A549 (cell line): ENCODE measurements at regions not wholly inside any gene's neighbourhood (a gene's known extent, or its start where the extent isn't known, plus 50 kb on each side); places are given as distances from the start of the nearest gene placed in this dataset.
"Not testable (repeated sequence)": the region's sequence is repeated elsewhere in the genome, so short reads cannot be mapped to it uniquely, and the experiment has no call there.

Experiments
- ATAC-seq, 2 experiments: fragments of 200-7000 bp in 1 of 2; fragments of >200 bp in 1 of 2; cut with Nextera tagmentation in 1 of 2; cut with Tn5 transposase in 1 of 2; 3 replicates each; pipeline versions ENCODE4 v1.8.0 to v1.9.1; 2018 to 2020; ENCODE audit warnings: mild to moderate bottlenecking in 1 of 2, moderate library complexity in 1 of 2
- CTCF ChIA-PET: fragments of 300-600 bp; sonication (Branson Sonifier 250); formaldehyde crosslinking; extraction: SDS; loops from one replicate; lab custom pipeline; 2021; ENCODE audit warnings: antibody characterized with exemption, inconsistent platforms; lab: Yijun Ruan, JAX
- POLR2A ChIA-PET: fragments of 350-600 bp; formaldehyde crosslinking; extraction: SDS; loops from one replicate; lab custom pipeline; 2021; ENCODE audit warnings: antibody characterized with exemption, inconsistent platforms; lab: Yijun Ruan, JAX
- DNase-seq, 2 experiments: peaks; one replicate each; pipeline versions ENCODE4 v3.0.0 to v3.0.0-alpha.2; 2011 to 2016; ENCODE audit warnings: low read depth in 1 of 2, low spot score in 1 of 2
- FAIRE-seq: peaks from 2 replicates; lab custom pipeline; 2011; peaks lifted over from hg19 to GRCh38; lab: Jason Lieb, UNC
- H3K27ac ChIP-seq, 2 experiments: fragments of >200 bp; sonication (Bioruptor Twin); formaldehyde crosslinking; 3 replicates each; pipeline ENCODE4 v1.5.1; 2016 to 2017
- H3K4me1 ChIP-seq: fragments of >200 bp; sonication (Bioruptor Twin); formaldehyde crosslinking; 3 replicates; pipeline ENCODE4 v1.6.1; 2016
- H3K4me2 ChIP-seq: fragments of >200 bp; sonication (Bioruptor Twin); formaldehyde crosslinking; 3 replicates; pipeline ENCODE4 v1.6.1; 2016
- H3K4me3 ChIP-seq: fragments of >200 bp; sonication (Bioruptor Twin); formaldehyde crosslinking; 3 replicates; pipeline ENCODE4 v1.5.1; 2016
- H3K9me3 ChIP-seq: fragments of >200 bp; sonication (Bioruptor Twin); formaldehyde crosslinking; 3 replicates; pipeline ENCODE4 v1.6.1; 2016
- ATOH8 ChIP-seq: fragments of 250-450 bp; sonication (Bioruptor Pico); IDR thresholded peaks from 2 replicates; pipeline ENCODE4 v1.5.0; 2020; ENCODE audit warnings: low read depth, mild to moderate bottlenecking, moderate library complexity
- BCL3 ChIP-seq: fragments of >200 bp; sonication (Bioruptor Twin); formaldehyde crosslinking; IDR thresholded peaks from 3 replicates; pipeline ENCODE4 v1.6.1; 2016
- CBX8 ChIP-seq: fragments of 200-600 bp; sonication (generic); IDR thresholded peaks from 2 replicates; pipeline ENCODE4 v1.6.1; 2016
- CHD2 ChIP-seq: fragments of 150-350 bp; IDR thresholded peaks from 2 replicates; pipeline ENCODE4 v1.6.1; 2014; ENCODE audit warnings: low read length; ENCODE audit not compliant: partially characterized antibody
- CHD4 ChIP-seq: fragments of 200-600 bp; sonication (generic); IDR thresholded peaks from 2 replicates; pipeline ENCODE4 v1.6.1; 2016; ENCODE audit warnings: antibody characterized with exemption, mild to moderate bottlenecking, borderline replicate concordance
- E2F6 ChIP-seq: IDR thresholded peaks from 2 replicates; pipeline ENCODE4 v1.6.1; 2012; ENCODE audit warnings: low read depth, borderline replicate concordance
- EHF ChIP-seq: fragments of 250-450 bp; sonication (Bioruptor Pico); IDR thresholded peaks from 2 replicates; pipeline ENCODE4 v1.5.0; 2020; ENCODE audit warnings: mild to moderate bottlenecking
- FOXS1 ChIP-seq: fragments of 250-450 bp; sonication (Bioruptor Pico); IDR thresholded peaks from 2 replicates; pipeline ENCODE4 v1.5.0; 2020; ENCODE audit warnings: mild to moderate bottlenecking, moderate library complexity
- HOXB13 ChIP-seq: fragments of 250-450 bp; sonication (Bioruptor Pico); IDR thresholded peaks from 2 replicates; pipeline ENCODE4 v1.5.0; 2020; ENCODE audit warnings: low read depth, mild to moderate bottlenecking, moderate library complexity
- HOXB5 ChIP-seq: fragments of 250-450 bp; sonication (Bioruptor Pico); IDR thresholded peaks from 2 replicates; pipeline ENCODE4 v1.5.0; 2020; ENCODE audit warnings: mild to moderate bottlenecking, moderate library complexity
- MAFK ChIP-seq: fragments of 450-650 bp; IDR thresholded peaks from 2 replicates; pipeline ENCODE4 v1.6.1; 2014; ENCODE audit not compliant: partially characterized antibody
- NFE2L2 ChIP-seq: fragments of 150-350 bp; conservative IDR thresholded peaks from 2 replicates; pipeline ENCODE4 v1.6.1; 2014; ENCODE audit warnings: low read length
- PBX3 ChIP-seq: IDR thresholded peaks from 2 replicates; pipeline ENCODE4 v1.6.1; 2012
- PHF8 ChIP-seq: fragments of 200-600 bp; sonication (generic); IDR thresholded peaks from 2 replicates; pipeline ENCODE4 v1.6.1; 2016; ENCODE audit warnings: low read depth, mild to moderate bottlenecking, antibody characterized with exemption, moderate library complexity, borderline replicate concordance
- RARB ChIP-seq: fragments of 250-450 bp; sonication (Bioruptor Pico); IDR thresholded peaks from 2 replicates; pipeline ENCODE4 v1.8.0; 2021; ENCODE audit warnings: mild to moderate bottlenecking, moderate library complexity
- RCOR1 ChIP-seq: fragments of 150-350 bp; IDR thresholded peaks from 2 replicates; pipeline ENCODE4 v1.6.1; 2014; ENCODE audit warnings: antibody characterized with exemption, low read length, low read depth
- REST ChIP-seq: fragments of 200-600 bp; sonication (generic); IDR thresholded peaks from 2 replicates; pipeline ENCODE4 v1.6.1; 2016; ENCODE audit warnings: antibody characterized with exemption, mild to moderate bottlenecking, moderate library complexity
- RNF2 ChIP-seq: fragments of 200-600 bp; sonication (generic); IDR thresholded peaks from 2 replicates; pipeline ENCODE4 v1.6.1; 2016; ENCODE audit warnings: low read depth, mild to moderate bottlenecking, antibody characterized with exemption, moderate library complexity, borderline replicate concordance
- TFCP2L1 ChIP-seq: fragments of 250-450 bp; sonication (Bioruptor Pico); IDR thresholded peaks from 2 replicates; pipeline ENCODE4 v1.5.0; 2021; ENCODE audit warnings: mild to moderate bottlenecking
- TP53 ChIP-seq: fragments of 250-450 bp; sonication (Bioruptor Pico); IDR thresholded peaks from 2 replicates; pipeline ENCODE4 v1.5.0; 2021; ENCODE audit warnings: mild to moderate bottlenecking, moderate library complexity
- USF2 ChIP-seq: fragments of 450-650 bp; IDR thresholded peaks from 2 replicates; pipeline ENCODE4 v1.6.1; 2014; ENCODE audit warnings: antibody characterized with exemption
- ZFP36 ChIP-seq: fragments of 450-650 bp; IDR thresholded peaks from 2 replicates; pipeline ENCODE4 v1.6.1; 2014; ENCODE audit warnings: borderline replicate concordance; ENCODE audit not compliant: partially characterized antibody
- ZSCAN20 ChIP-seq: fragments of 250-450 bp; sonication (Bioruptor Pico); IDR thresholded peaks from 2 replicates; pipeline ENCODE4 v1.8.0; 2022; ENCODE audit warnings: mild to moderate bottlenecking, moderate library complexity
- WGBS: methylation state at CpG from one replicate; pipeline ENCODE4 v1.1.6; 2017; ENCODE audit errors: missing lambda C conversion rate; 5-methylcytosine and 5-hydroxymethylcytosine counted together

- H3K9me3 ChIP-seq = no peaks in the 10 kb centered on the region
- H3K4me1 ChIP-seq = no peaks in the 10 kb centered on the region
- WGBS = 87% methylated on average over 3 of the region's 3 CpGs
- FAIRE-seq (no peak), ATAC-seq (no peak), DNase-seq (no peak)
- no peak overlapping the region for H3K27ac ChIP-seq
- no peak overlapping the region for H3K4me2 ChIP-seq
- no peak overlapping the region for H3K4me3 ChIP-seq
- TF ChIP-seq PBX3 (no peak), HOXB13 (CRISPR knock-in tag) (no peak), RNF2 (no peak), ATOH8 (CRISPR knock-in tag) (no peak), NFE2L2 (no peak), HOXB5 (no peak), RARB (CRISPR knock-in tag) (no peak), E2F6 (no peak), CBX8 (no peak), RCOR1 (no peak), USF2 (no peak), CHD2 (no peak)
- CTCF ChIA-PET = no interaction called here
- POLR2A ChIA-PET = no interaction called here
Observed at GRCh38 chr9:78112004-78112403, 80.4 kb upstream of the GNAQ start.

- DNase-seq (no peak), FAIRE-seq (no peak), ATAC-seq (no peak)
- H3K9me3 ChIP-seq = no peaks in the 10 kb centered on the region
- peak; percentile 49 for TF ChIP-seq MAFK
- no peak for TF ChIP-seq PHF8
- ChIA-PET POLR2A (no interaction called here), CTCF (no interaction called here)
- WGBS = 0% methylated on average over 2 of the region's 2 CpGs
- H3K27ac ChIP-seq = no peak overlapping the region
- no peak overlapping the region for H3K4me3 ChIP-seq
- no peak overlapping the region for H3K4me2 ChIP-seq
- H3K4me1 ChIP-seq = no peaks in the 10 kb centered on the region
Observed at GRCh38 chr9:78109075-78109474, 77.5 kb upstream of the GNAQ start.

GRCh38 chr9:78106586-78106985 lies 75.0 kb upstream of the GNAQ start:
- ATAC-seq, POLR2A ChIA-PET, H3K4me3 ChIP-seq, H3K4me2 ChIP-seq, H3K4me1 ChIP-seq, H3K27ac ChIP-seq, FAIRE-seq, H3K9me3 ChIP-seq, DNase-seq: not testable (repeated sequence)
- WGBS = 30% methylated on average over 8 of the region's 8 CpGs
- CTCF ChIA-PET = interaction anchor here (0.6 kb wide), 1 partner anchor 362 kb away, joined by 3 read pairs; no protein-coding TSS in a partner anchor

GRCh38 chr9:78103971-78104433 lies 72.4 kb upstream of the GNAQ start:
- no peaks in the 10 kb centered on the region for H3K4me1 ChIP-seq
- POLR2A ChIA-PET = no interaction called here
- CTCF ChIA-PET = interaction anchor here (2.2 to 2.3 kb wide), 2 partner anchors 17 to 647 kb away, joined by 4 to 6 read pairs; no protein-coding TSS in a partner anchor
- 43% methylated on average over 6 of the region's 6 CpGs for WGBS
- ATAC-seq = no peak
- no peak overlapping the region for H3K27ac ChIP-seq
- H3K4me2 ChIP-seq = no peak overlapping the region
- no peak for FAIRE-seq
- DNase-seq = no peak
- H3K9me3 ChIP-seq = no peaks in the 10 kb centered on the region
- no peak overlapping the region for H3K4me3 ChIP-seq
- no peak for TF ChIP-seq TP53 (CRISPR knock-in tag)
- no peak for TF ChIP-seq EHF
- no peak for TF ChIP-seq ZSCAN20
- no peak for TF ChIP-seq RNF2
- no peak for TF ChIP-seq PHF8
- no peak for TF ChIP-seq REST
- TF ChIP-seq TFCP2L1 = no peak
- no peak for TF ChIP-seq CHD4
- no peak for TF ChIP-seq BCL3
- no peak for TF ChIP-seq HOXB13 (CRISPR knock-in tag)
- TF ChIP-seq ZFP36 = no peak
- no peak for TF ChIP-seq FOXS1
